ENCODE measurements at regions not wholly inside any gene's neighbourhood (a gene's known extent, or its start where the extent isn't known, plus 50 kb on each side); places are given as distances from the start of the nearest gene placed in this dataset.

GRCh38 chrX:20427173-20427770 lies 160.6 kb upstream of the RPS6KA3 start:
- Mint-ChIP-seq H3K4me1 (ENCODE audit: low read depth) (peaks cover 9% of the 10 kb centered on the region), H3K27me3 (no peaks in the 10 kb centered on the region), H3K9me3 (no peaks in the 10 kb centered on the region), H3K36me3 (ENCODE audit: low read depth) (no peaks in the 10 kb centered on the region), H3K27ac (no peak overlapping the region), H3K4me3 (no peak overlapping the region)

DNA sequence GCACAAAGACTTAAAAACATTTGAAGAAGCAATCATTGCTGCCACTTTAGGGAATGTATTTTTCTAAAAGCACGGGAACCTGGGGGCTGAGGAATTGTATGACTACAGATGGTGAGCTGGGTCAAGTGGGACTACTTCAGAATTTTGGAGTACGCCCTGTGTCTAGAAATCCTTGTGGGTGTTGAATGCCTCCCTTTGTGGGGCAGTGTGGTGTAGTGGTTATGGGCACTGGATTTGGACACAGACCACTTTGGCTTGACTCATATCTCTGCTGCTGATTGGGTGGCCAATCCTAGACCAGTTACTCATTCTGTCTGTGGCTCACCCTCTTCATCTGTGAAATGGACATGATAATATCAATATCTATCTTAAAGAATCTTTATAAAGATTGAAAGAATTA lies 155.0 kb upstream of the RPS6KA3 start:
- H3K4me1 Mint-ChIP-seq (ENCODE audit: low read depth) = peaks cover 25% of the 10 kb centered on the region
- H3K4me3 Mint-ChIP-seq = no peak overlapping the region
- H3K27me3 Mint-ChIP-seq = no peaks in the 10 kb centered on the region
- no peaks in the 10 kb centered on the region for H3K9me3 Mint-ChIP-seq
- no peaks in the 10 kb centered on the region for H3K36me3 Mint-ChIP-seq (ENCODE audit: low read depth)
- no peak overlapping the region for H3K27ac Mint-ChIP-seq

- no peak overlapping the region for H3K27ac Mint-ChIP-seq
- H3K4me1 Mint-ChIP-seq (ENCODE audit: low read depth) = peaks cover 25% of the 10 kb centered on the region
- H3K27me3 Mint-ChIP-seq = no peaks in the 10 kb centered on the region
- H3K9me3 Mint-ChIP-seq = no peaks in the 10 kb centered on the region
- no peaks in the 10 kb centered on the region for H3K36me3 Mint-ChIP-seq (ENCODE audit: low read depth)
- no peak overlapping the region for H3K4me3 Mint-ChIP-seq
Measured at GRCh38 chrX:20421275-20421674, 154.6 kb upstream of the RPS6KA3 start.

DNA sequence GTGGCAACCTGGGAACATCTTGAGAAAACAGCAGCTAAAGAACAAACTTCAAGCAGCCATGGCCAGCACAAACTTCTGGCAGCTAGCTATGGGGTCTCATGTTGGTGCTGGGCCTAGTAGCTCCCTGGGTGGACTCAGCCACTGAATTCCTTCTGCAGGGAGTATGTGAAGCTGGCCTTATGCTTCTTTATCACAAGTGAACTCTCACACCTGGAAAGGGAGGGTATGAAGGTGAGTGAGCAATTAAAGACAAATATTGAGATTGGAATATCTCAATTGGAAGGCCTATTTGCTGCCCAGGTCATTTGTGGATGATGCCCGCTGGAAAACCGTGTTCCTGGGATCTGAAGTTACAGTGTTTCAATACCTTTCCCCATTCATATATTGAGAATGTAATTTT lies 153.3 kb upstream of the RPS6KA3 start:
- H3K4me3 Mint-ChIP-seq = no peak overlapping the region

GRCh38 chrX:20418379-20419150 lies 151.9 kb upstream of the RPS6KA3 start:
- H3K4me3 Mint-ChIP-seq = peak overlapping the region; percentile 61
- no peaks in the 10 kb centered on the region for H3K27me3 Mint-ChIP-seq
- peak overlapping the region; percentile 84 for H3K27ac Mint-ChIP-seq
- peaks cover 42% of the 10 kb centered on the region for H3K4me1 Mint-ChIP-seq (ENCODE audit: low read depth)
- H3K36me3 Mint-ChIP-seq (ENCODE audit: low read depth) = no peaks in the 10 kb centered on the region
- H3K9me3 Mint-ChIP-seq = no peaks in the 10 kb centered on the region

More for the DNA sequence above, 153.3 kb upstream of the RPS6KA3 start:
- Mint-ChIP-seq H3K27ac (no peak overlapping the region), H3K9me3 (no peaks in the 10 kb centered on the region), H3K36me3 (ENCODE audit: low read depth) (no peaks in the 10 kb centered on the region), H3K4me1 (ENCODE audit: low read depth) (peaks cover 27% of the 10 kb centered on the region), H3K27me3 (no peaks in the 10 kb centered on the region)

- no peaks in the 10 kb centered on the region for H3K9me3 Mint-ChIP-seq
- H3K27me3 Mint-ChIP-seq = no peaks in the 10 kb centered on the region
- H3K36me3 Mint-ChIP-seq (ENCODE audit: low read depth) = no peaks in the 10 kb centered on the region
- peaks cover 45% of the 10 kb centered on the region for H3K4me1 Mint-ChIP-seq (ENCODE audit: low read depth)
- no peak overlapping the region for H3K27ac Mint-ChIP-seq
- no peak overlapping the region for H3K4me3 Mint-ChIP-seq
Measured at GRCh38 chrX:20414762-20415445, 148.2 kb upstream of the RPS6KA3 start.

DNA sequence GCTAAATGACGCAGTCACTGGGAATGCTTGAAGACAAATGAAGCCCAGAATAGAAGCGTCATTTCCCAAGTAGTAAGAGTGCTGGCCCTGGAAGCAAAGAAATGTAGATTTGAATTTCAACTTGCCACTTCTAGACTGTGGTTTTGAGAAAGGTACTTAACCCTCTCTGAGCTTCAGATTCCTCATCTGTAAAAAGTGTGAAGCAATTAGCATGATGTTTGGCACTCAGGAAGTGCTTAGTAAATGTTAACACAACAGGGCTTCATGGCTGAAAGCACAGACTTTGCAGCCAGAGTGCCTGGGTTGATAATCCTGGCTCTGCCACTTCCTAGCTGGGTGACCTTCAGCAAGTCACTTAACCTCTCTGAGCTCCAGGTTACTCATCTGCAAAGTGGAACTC lies 147.4 kb upstream of the RPS6KA3 start:
- no peaks in the 10 kb centered on the region for H3K36me3 Mint-ChIP-seq (ENCODE audit: low read depth)
- H3K27me3 Mint-ChIP-seq = no peaks in the 10 kb centered on the region
- no peak overlapping the region for H3K4me3 Mint-ChIP-seq
- no peak overlapping the region for H3K27ac Mint-ChIP-seq
- H3K9me3 Mint-ChIP-seq = no peaks in the 10 kb centered on the region
- H3K4me1 Mint-ChIP-seq (ENCODE audit: low read depth) = peaks cover 44% of the 10 kb centered on the region

DNA sequence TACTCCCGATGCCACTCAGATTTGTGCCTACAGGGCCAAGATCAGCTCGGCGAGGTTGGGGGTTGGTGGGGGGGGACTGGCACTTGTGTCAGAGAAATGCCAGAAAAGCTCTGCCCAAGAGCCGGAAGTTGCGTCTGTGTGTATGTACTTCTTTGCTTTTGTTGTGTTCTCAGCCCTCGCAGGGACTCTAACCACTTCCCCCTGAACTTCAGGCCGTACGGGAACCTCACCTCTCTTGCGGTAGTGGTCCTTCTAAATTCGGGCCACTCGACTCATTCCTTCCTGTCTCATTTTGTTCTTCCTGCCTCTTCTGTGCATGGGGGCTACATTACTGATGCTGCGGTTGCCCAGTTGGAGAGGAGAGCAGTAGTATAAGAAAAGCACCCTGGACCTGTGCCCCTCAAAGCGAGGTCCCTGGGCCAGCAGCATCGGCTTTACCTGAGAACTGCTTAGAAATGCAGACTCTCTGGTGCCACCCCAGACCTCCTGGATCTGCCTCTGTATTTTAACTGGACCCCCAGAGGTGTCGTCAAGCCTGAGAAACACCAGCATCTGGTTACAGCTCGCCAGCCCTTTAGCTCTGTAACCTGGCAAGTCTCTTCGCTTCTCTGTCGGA lies 146.3 kb upstream of the RPS6KA3 start:
- no peaks in the 10 kb centered on the region for H3K36me3 Mint-ChIP-seq (ENCODE audit: low read depth)
- H3K27ac Mint-ChIP-seq = peak overlapping the region; percentile 85
- H3K4me3 Mint-ChIP-seq = peak overlapping the region; percentile 38
- H3K4me1 Mint-ChIP-seq (ENCODE audit: low read depth) = peaks cover 33% of the 10 kb centered on the region
- H3K9me3 Mint-ChIP-seq = no peaks in the 10 kb centered on the region
- H3K27me3 Mint-ChIP-seq = no peaks in the 10 kb centered on the region

DNA sequence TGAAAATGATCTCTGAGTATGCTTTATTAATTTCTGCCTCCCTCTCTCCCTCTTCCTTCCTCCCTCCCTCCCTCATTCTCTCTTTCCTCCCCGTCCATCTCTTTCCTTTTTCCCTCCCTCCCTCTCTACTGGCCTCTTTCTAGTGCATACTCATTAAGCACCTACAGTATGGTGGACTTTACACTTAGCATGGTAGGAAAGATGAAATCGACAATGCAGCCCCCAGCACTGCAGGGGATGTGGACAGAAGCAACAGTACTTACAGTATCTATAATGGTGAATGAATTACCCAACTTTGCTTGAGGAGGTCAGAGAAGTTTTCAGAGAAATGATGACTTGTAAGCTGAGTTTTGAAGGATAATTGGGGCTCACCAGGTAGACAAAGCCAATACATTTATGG lies 143.8 kb upstream of the RPS6KA3 start:
- H3K36me3 Mint-ChIP-seq (ENCODE audit: low read depth) = no peaks in the 10 kb centered on the region
- H3K27me3 Mint-ChIP-seq = no peaks in the 10 kb centered on the region
- no peak overlapping the region for H3K4me3 Mint-ChIP-seq
- H3K9me3 Mint-ChIP-seq = no peaks in the 10 kb centered on the region
- peaks cover 29% of the 10 kb centered on the region for H3K4me1 Mint-ChIP-seq (ENCODE audit: low read depth)
- no peak overlapping the region for H3K27ac Mint-ChIP-seq

DNA sequence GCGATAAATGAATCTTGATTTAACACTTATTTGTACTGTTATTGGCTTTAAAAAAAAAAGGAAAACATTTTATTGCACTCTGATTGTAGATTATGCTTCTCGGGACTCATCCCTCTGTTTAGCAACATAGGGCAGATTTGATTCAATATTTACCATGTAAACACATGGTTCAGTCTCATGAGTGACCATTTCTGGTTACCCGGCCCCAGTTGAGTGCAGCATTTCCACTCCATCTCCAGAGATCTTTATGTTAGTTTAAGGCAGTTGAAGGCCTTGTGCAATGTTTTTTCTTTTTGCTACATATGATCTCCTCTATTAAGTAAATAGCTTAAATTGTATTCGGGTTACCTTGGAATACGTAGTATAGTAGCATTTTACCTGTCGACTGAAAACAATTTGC lies 143.3 kb upstream of the RPS6KA3 start:
- Mint-ChIP-seq H3K27me3 (no peaks in the 10 kb centered on the region), H3K27ac (no peak overlapping the region), H3K4me1 (ENCODE audit: low read depth) (peaks cover 27% of the 10 kb centered on the region), H3K4me3 (no peak overlapping the region), H3K9me3 (no peaks in the 10 kb centered on the region), H3K36me3 (ENCODE audit: low read depth) (no peaks in the 10 kb centered on the region)

- no peaks in the 10 kb centered on the region for H3K9me3 Mint-ChIP-seq
- no peak overlapping the region for H3K4me3 Mint-ChIP-seq
- H3K36me3 Mint-ChIP-seq (ENCODE audit: low read depth) = no peaks in the 10 kb centered on the region
- H3K27me3 Mint-ChIP-seq = no peaks in the 10 kb centered on the region
- H3K4me1 Mint-ChIP-seq (ENCODE audit: low read depth) = peaks cover 11% of the 10 kb centered on the region
- H3K27ac Mint-ChIP-seq = no peak overlapping the region
Measured at GRCh38 chrX:20402956-20403355, 136.2 kb upstream of the RPS6KA3 start.

DNA sequence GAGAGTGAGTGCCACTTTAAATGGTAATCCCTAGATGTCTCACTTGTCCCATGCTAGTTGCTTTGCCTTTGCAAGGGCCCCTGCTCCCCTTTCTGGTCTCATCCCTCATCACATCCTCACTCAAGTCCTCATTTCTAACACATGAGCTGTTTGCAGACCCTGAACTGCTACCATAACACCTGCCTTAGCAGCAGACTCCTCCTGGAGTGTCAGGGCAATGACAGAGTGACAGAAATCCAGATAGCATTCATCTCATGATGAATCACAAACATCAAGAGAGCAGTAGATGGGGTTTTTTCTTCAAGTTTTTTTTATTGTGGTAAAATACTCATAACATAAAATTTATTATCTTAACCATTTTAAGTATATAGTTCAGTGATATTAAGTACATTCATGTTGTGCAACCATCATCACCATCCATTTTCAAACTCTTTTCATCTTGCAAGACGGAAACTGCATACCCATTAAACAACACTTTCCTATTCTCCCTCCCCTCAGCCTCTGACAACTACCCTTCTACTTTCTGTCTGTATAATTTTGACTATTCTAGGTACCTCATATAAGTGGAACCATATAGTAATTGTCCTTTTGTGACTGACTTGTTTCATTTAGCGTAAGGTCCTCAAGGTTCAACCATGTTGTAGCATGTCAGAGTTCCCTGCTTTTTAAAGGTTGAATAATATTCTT lies 133.2 kb upstream of the RPS6KA3 start:
- no peaks in the 10 kb centered on the region for H3K36me3 Mint-ChIP-seq (ENCODE audit: low read depth)
- no peaks in the 10 kb centered on the region for H3K9me3 Mint-ChIP-seq
- no peak overlapping the region for H3K27ac Mint-ChIP-seq
- no peaks in the 10 kb centered on the region for H3K27me3 Mint-ChIP-seq
- peaks cover 15% of the 10 kb centered on the region for H3K4me1 Mint-ChIP-seq (ENCODE audit: low read depth)
- H3K4me3 Mint-ChIP-seq = no peak overlapping the region

GRCh38 chrX:20397587-20397986 lies 130.9 kb upstream of the RPS6KA3 start:
- H3K4me1 Mint-ChIP-seq (ENCODE audit: low read depth) = peaks cover 21% of the 10 kb centered on the region
- no peaks in the 10 kb centered on the region for H3K36me3 Mint-ChIP-seq (ENCODE audit: low read depth)
- no peak overlapping the region for H3K4me3 Mint-ChIP-seq
- H3K27ac Mint-ChIP-seq = no peak overlapping the region
- H3K27me3 Mint-ChIP-seq = no peaks in the 10 kb centered on the region
- H3K9me3 Mint-ChIP-seq = no peaks in the 10 kb centered on the region

- Mint-ChIP-seq H3K36me3 (ENCODE audit: low read depth) (no peaks in the 10 kb centered on the region), H3K4me1 (ENCODE audit: low read depth) (peaks cover 12% of the 10 kb centered on the region), H3K27me3 (no peaks in the 10 kb centered on the region), H3K4me3 (no peak overlapping the region), H3K27ac (no peak overlapping the region), H3K9me3 (no peaks in the 10 kb centered on the region)
Measured at GRCh38 chrX:20394451-20394850, 127.7 kb upstream of the RPS6KA3 start.

GRCh38 chrX:20393944-20394343 lies 127.2 kb upstream of the RPS6KA3 start:
- Mint-ChIP-seq H3K9me3 (no peaks in the 10 kb centered on the region), H3K4me1 (ENCODE audit: low read depth) (peaks cover 10% of the 10 kb centered on the region), H3K36me3 (ENCODE audit: low read depth) (no peaks in the 10 kb centered on the region), H3K27me3 (no peaks in the 10 kb centered on the region), H3K4me3 (no peak overlapping the region), H3K27ac (no peak overlapping the region)

All from stimulated activated naive CD8-positive, alpha-beta T cell treated with anti-CD3 and anti-CD28 coated beads, Interleukin-15, Interleukin-2, amounts not matched to agents 100 ng/mL and 50 ng/mL, for 24 hours (primary cell).